T-helper 9 cell (primary cell): ENCODE measurements at regions not wholly inside any gene's neighbourhood (a gene's known extent, or its start where the extent isn't known, plus 50 kb on each side); places are given as distances from the start of the nearest gene placed in this dataset.

Experiments
- DNase-seq: peaks from one replicate; pipeline ENCODE4 v3.0.0-alpha.2; 2020

GRCh38 chr11:80900265-80900664, 1459.4 kb upstream of the TENM4 start:
- DNase-seq: no peak

- no peak for DNase-seq
Measured at GRCh38 chr11:80899381-80899780, 1458.6 kb upstream of the TENM4 start.

GRCh38 chr11:80898910-80899309, 1458.1 kb upstream of the TENM4 start:
- no peak for DNase-seq

GRCh38 chr11:80886684-80887083, 1445.9 kb upstream of the TENM4 start:
- DNase-seq: no peak

GRCh38 chr11:80873310-80873999, 1432.6 kb upstream of the TENM4 start:
- DNase-seq: no peak

GRCh38 chr11:80872116-80872728, 1431.4 kb upstream of the TENM4 start:
- DNase-seq: no peak

GRCh38 chr11:80868831-80869230, 1428.0 kb upstream of the TENM4 start:
- DNase-seq: no peak

GRCh38 chr11:80862011-80862410, 1421.2 kb upstream of the TENM4 start:
- DNase-seq: no peak

GRCh38 chr11:80861193-80861592, 1420.4 kb upstream of the TENM4 start:
- DNase-seq: no peak

GRCh38 chr11:80860632-80861031, 1419.8 kb upstream of the TENM4 start:
- no peak for DNase-seq

GRCh38 chr11:80856066-80856465, 1415.2 kb upstream of the TENM4 start:
- DNase-seq: no peak

- DNase-seq: no peak
Measured at GRCh38 chr11:80855426-80855825, 1414.6 kb upstream of the TENM4 start.

- no peak for DNase-seq
Measured at GRCh38 chr11:80849253-80849652, 1408.4 kb upstream of the TENM4 start.

- no peak for DNase-seq
Measured at GRCh38 chr11:80846979-80847378, 1406.1 kb upstream of the TENM4 start.

GRCh38 chr11:80846442-80846841, 1405.6 kb upstream of the TENM4 start:
- DNase-seq: no peak

- no peak for DNase-seq
Measured at GRCh38 chr11:80844110-80844819, 1403.4 kb upstream of the TENM4 start.

- no peak for DNase-seq
Measured at GRCh38 chr11:80843266-80843974, 1402.6 kb upstream of the TENM4 start.

GRCh38 chr11:80842246-80842645, 1401.4 kb upstream of the TENM4 start:
- no peak for DNase-seq

GRCh38 chr11:80841675-80842074, 1400.8 kb upstream of the TENM4 start:
- no peak for DNase-seq

GRCh38 chr11:80838153-80838552, 1397.3 kb upstream of the TENM4 start:
- DNase-seq: no peak

- DNase-seq: no peak
Measured at GRCh38 chr11:80837051-80837450, 1396.2 kb upstream of the TENM4 start.

GRCh38 chr11:80831374-80831773, 1390.5 kb upstream of the TENM4 start:
- no peak for DNase-seq

GRCh38 chr11:80827781-80828180, 1387.0 kb upstream of the TENM4 start:
- DNase-seq: no peak

- no peak for DNase-seq
Measured at GRCh38 chr11:80826808-80827207, 1386.0 kb upstream of the TENM4 start.
